DLD1 (cell line): ENCODE measurements at regions not wholly inside any gene's neighbourhood (a gene's known extent, or its start where the extent isn't known, plus 50 kb on each side); places are given as distances from the start of the nearest gene placed in this dataset.
"Not testable (repeated sequence)": the region's sequence is repeated elsewhere in the genome, so short reads cannot be mapped to it uniquely, and the experiment has no call there.

Experiments
- in situ Hi-C: cut with HindIII; loops from 2 replicates; pipeline ENCODE4 v1.10.0; 2017; ENCODE audit warnings: low sequenced_read_pairs

DNA sequence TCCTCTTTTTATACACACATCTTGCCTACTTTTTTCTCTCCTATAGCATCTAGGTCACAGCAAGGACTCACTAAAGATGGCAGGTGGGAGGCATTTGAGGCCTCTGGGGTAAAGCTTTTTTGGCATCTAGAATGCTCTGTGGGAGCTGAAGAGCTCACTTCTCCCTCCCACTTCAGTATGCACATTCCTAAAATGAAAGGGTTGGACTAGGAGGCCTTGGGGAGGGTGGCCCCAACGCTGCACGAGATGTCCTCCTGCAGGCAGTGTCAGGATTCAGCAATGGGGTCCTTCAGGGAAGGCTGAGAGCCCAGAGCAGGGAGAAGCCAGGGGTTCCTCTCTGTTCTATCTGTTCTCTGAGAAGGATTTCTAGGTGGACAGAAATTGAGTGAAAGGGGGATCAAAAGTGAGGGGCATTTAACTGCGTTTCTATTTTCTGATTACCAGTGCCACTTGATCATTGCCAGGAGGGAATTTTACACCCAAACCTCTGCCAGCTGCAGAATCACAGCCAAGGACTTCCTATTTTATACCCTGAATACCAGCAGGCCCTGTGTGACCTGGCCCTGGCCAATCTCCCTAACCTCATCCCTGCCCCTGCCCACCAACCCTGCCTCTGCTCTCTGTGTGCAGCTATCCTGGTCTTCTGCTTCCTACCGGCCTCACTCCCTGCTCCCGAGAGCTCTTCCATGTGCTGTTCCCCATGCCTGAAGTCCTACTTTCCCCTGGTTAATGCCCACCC lies 186.2 kb downstream of the CYP26B1 start:
- in situ Hi-C loops: no loop called here

- in situ Hi-C loops: no loop called here
Measured at GRCh38 chr2:71959494-71959893, 188.2 kb downstream of the CYP26B1 start.

DNA sequence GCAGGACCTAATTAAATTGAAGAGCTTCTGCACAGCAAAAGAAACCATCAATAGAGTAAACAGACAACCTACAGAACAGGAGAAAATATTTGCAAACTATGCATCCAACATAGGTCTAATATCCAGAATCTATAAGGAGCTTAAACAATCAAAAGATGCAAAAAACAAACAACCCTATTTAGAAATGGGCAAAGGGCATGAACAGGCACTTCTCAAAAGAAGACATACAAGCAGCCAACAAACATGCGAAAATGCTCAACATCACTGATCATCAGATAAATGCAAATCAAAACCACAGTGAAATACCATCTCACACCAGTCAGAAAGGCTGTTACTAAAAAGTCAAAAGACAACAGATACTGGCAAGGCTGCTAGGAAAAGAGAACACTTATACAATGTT lies 189.2 kb downstream of the CYP26B1 start:
- in situ Hi-C loops: not testable (repeated sequence)

- in situ Hi-C loops: no loop called here
Measured at GRCh38 chr2:71952572-71953188, 195.0 kb downstream of the CYP26B1 start.

DNA sequence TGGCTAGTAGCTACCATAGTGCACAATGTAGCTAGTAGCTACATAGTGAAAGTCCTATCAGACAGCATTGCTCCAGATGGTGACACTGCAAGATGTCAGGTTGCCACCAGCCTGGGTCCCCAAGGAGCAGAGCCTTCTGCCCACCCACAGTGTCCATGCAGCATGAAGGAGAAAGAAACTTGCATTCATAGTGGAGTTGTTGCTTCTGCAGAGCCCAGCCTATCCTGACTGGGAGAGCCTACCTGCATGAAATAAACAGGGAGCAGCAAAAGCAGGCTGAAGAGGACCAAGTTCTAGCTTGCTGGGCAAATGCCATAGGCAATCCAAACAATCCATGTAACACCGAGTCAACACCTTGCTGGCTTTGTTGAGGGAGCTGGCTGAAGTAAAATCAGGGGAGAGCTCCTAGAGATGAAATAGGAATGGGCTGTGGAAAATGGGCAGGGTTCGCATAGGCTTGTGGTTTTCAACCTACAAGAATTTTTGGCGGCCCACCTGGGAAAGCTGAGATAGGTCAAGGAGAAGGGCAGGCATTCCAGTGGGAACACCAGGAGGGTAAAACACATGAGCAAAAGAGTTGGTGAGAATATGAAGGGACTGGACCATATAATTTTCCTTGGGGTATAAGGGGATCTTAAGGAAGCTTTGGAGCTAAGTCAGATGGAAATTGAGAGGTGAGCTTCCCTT lies 195.8 kb downstream of the CYP26B1 start:
- in situ Hi-C loops: no loop called here

DNA sequence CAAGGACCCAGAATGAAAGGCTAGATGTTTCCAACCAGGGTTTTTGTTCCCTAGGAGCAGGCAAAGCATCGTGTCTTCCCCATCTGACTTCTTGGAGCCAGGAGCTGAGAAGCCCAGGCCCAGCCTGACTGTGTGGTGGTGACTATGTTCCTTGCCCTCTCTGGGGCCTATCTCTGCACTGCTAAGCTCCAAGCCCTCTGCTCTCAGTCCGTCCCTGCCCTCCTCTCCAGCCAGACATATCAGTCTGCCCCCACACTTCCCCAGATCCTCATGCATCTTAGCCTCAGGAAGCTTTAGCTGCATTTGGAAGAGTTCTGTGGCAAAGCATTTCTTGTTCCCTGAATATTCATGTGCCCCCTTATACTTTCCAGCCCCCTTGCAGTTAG lies 196.6 kb downstream of the CYP26B1 start:
- in situ Hi-C loops: no loop called here

DNA sequence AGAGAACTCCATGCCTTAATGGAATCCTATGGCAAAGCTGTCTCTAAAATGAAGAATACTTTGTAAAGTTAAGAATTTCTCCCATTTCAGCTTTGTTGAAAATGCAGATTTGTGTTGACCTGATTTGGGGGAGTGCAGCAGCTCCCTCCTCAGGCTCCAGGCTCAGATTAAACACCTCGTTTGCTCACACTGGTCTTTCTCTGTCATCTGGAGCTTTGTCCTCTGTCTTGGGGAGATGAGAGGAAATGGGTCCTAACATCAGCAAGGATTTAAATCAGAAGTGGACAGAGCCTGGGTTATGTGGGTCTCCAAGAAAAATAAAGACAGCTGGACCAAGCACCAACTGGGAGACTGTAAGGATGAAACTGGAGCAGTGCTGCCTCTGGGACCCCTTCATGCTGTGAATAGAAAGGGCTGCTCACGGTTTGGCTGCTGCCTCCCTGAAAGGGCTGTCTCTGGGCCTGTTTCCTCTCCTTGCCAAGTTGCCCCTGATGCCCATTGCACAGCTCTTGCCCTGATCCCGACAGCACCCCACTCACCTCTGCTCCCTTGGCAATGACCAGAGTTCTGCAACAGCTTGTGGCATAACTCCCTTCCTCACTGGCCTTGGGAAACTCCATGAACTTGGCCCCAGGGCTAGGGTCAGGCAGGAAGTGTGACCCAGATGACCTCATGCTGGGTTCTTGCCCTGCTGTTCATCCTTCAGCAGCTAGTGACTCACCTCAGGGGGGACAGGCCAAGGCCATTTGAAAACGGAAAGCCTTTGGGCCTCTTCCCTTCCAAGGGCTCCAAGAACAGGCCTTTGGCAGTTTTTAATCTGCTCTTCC lies 197.2 kb downstream of the CYP26B1 start:
- in situ Hi-C loops: no loop called here

DNA sequence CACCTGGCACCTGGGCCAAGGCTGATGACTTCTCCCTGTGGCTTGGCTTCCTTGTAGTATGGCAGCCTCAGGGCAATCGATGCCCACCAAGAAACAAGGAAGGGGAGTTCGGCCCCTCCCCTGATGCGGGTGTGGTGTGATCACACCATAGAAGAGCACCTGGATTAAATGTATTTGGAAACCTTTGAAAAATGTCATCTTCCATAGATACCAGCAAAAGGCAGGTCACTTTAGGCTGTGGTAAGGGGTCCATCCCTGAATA lies 198.2 kb downstream of the CYP26B1 start:
- in situ Hi-C loops: no loop called here

GRCh38 chr2:71948781-71949536 lies 198.7 kb downstream of the CYP26B1 start:
- in situ Hi-C loops: no loop called here

DNA sequence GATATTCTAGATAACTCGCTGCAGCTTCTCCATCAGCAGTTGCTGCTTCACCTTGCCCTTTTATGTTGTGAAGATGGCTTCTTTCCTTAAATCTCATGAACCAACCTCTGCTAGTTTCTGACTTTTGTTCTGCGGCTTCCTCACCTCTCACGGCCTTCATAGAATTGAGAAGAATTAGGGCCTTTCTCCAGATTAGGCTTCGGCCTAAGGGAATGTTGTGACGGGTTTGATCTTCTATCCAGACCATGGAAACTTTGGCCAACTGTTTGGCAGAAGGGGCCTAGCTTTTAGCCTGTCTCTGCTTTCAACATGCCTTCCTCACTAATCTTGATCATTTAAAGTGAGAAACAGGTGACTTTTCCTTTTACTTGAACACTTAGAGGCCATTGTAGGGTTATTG lies 199.9 kb downstream of the CYP26B1 start:
- in situ Hi-C loops: no loop called here

- in situ Hi-C loops: no loop called here
Measured at GRCh38 chr2:71945603-71945959, 202.1 kb downstream of the CYP26B1 start.

DNA sequence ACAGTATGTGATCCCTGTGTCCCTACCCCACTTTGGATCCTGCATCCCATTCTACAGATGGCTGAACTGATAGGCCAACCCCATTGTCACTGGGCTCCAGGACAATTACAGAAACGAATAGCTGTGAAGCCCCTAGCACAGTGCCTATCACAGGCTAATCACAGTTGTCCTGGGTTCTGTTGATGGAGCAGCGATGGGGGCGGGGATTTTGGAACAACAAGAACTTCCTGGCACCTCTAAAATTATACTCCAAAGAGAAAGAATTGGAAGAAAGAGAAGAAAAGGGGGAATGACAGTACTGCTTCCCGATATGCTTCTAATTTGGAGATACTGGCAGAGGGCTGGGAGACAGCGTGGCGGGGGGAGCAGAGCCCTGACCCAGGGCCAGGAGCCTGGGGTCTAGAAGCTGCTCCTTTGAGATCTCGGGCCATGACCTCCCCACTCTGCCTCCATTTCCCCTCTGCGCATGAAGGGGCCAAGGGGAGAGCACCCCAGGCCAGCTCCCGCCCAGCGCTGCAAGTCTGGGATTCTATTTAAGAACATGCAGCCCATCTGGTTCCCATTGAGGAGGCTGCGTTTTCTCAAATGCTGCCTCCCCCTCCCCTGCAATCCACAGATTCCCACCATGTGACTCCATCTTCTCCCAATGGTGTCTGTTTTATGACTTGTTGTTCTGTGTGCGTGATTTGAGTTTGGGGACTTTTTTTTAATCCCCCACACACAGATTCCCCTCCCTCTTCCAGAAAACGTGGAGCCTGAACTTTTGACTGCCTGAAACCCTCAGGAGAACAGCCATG lies 202.7 kb downstream of the CYP26B1 start:
- in situ Hi-C loops: no loop called here

DNA sequence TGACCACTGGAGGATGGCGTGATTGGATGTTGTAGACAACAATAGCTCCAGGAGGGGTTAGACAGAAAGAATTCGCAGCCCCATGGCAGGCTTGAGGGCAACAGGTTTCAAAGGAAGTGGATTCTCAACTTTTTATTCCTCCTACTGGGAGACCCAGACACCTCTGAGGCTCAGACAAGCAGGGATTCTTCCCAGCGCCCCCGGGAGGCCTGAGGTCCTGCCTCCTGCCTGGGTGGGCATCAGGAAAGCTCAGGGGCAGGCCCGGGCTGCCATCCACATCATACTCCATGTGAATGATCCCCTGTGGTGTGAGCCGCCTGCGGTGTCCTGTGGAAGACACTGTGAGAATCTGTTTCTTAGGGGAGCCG lies 203.5 kb downstream of the CYP26B1 start:
- in situ Hi-C loops: no loop called here

DNA sequence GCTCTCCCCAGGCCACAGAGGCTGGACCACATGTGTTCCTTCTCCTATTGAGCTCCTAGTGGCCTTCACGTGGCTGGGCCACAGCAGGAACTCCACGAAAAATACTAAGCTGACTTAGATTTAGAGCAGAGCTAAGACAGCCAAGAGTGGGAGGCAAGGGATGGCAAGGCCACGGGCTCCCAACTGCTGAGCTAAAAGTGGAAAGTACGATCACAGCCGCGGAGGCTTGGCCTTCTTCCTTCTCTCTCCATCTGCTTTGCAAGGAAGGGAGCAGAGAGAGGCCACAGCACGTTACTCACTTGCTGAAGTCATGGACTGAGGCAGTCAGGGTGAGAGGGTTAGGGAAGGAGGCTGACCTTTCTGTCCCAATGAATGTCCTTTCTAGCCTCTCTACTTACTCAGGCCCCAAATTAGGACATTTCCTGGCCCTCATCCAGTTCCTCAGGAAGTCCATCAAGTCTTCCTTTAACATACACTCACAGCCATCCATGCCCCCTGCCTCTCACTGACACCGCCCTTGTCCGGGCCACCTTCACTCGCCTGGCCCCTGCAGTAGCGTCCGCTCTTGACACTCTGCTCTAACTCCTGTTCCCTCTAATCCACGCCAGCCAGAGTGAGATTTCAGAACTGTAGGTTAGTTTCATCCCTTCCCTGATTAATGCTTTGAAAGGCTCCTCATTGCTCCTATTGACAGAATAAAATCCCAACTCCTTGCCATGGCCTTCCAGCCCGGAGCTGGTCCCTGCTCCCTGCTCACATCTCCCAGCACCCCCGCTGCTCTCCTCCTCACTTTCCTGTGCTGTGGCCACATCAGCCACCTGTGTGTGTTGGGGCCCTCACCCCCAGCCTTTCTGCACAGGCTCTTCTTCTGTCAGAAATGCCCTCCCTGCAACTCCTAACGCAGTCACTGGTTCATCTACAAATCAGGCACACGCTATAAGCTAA lies 204.2 kb downstream of the CYP26B1 start:
- in situ Hi-C loops: no loop called here

- in situ Hi-C loops: no loop called here
Measured at GRCh38 chr2:71941726-71942525, 205.7 kb downstream of the CYP26B1 start.

GRCh38 chr2:71940695-71941094 lies 207.0 kb downstream of the CYP26B1 start:
- in situ Hi-C loops: no loop called here

DNA sequence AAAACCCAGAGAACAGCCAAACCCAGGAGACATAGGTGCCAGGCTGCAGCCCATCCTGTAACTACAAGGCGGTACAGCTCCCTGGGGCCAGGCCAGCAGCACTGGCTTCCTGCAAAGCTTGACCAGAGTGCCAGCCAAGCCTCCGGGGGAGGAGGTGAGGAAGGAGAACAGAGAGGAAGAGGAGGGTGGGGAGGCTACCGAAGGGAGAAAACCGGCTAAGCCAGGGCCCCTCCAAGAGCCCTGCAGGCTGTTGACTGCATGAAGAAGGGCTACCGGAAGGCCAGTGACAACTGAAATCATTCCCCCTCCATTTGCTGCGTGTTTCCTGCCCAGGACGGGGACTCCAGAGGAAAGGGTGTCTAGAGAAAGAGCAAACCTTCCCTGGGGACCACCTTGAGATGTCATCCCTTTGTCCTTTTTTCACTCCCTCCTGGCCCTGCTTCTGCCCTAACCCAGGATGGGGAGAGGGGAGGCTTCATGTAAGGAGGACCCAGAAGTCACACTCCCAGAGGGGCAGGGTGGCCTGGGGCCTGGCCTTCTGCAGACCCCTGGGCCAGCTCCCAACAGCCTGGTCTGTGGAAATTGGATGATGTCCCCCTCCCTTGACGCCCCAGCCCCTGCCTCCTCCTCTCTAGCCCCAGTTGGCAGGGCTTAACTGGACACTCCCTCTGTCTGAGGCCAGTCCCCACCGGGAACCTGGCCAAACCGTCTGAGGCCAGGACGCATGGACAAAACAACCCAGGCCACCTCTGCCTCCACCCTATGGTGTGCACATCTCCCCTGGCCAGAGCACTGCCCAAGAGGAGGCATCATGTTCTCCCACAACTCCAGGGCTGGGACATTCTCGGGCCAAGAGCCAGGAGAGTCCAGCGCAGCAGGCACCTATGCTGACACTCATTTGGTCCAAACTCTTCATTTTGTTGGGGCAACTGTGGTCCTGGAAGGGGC lies 207.8 kb downstream of the CYP26B1 start:
- in situ Hi-C loops: loop anchor here (10.0 kb wide), 1 partner anchor 125 kb away; no protein-coding TSS in a partner anchor
